Loucy (cell line): ENCODE measurements at regions not wholly inside any gene's neighbourhood (a gene's known extent, or its start where the extent isn't known, plus 50 kb on each side); places are given as distances from the start of the nearest gene placed in this dataset.

Experiments
- CTCF ChIP-seq: fragments of 200-600 bp; sonication (generic); conservative IDR thresholded peaks from 2 replicates; pipeline ENCODE4 v1.5.1; 2014; ENCODE audit warnings: mild to moderate bottlenecking, antibody characterized with exemption, low read length
- EZH2phosphoT487 ChIP-seq: fragments of 200-600 bp; IDR thresholded peaks from 2 replicates; pipeline ENCODE4 v1.6.1; 2018; ENCODE audit warnings: antibody characterized with exemption, mild to moderate bottlenecking, moderate library complexity, borderline replicate concordance

GRCh38 chrX:137290011-137290410, 256.2 kb upstream of the GPR101 start:
- TF ChIP-seq CTCF = no peak
- no peak for TF ChIP-seq EZH2phosphoT487
